ENCODE measurements at regions not wholly inside any gene's neighbourhood (a gene's known extent, or its start where the extent isn't known, plus 50 kb on each side); places are given as distances from the start of the nearest gene placed in this dataset.

- no peak for DNase-seq (ENCODE audit: insufficient read length, low spot score, missing footprints)
- H3K9me3 ChIP-seq (ENCODE audit: low read depth, low read length) = peaks cover 2% of the 10 kb centered on the region
- no peaks in the 10 kb centered on the region for H3K27me3 ChIP-seq (ENCODE audit: insufficient read depth, low read length)
- no peaks in the 10 kb centered on the region for H3K36me3 ChIP-seq (ENCODE audit: insufficient read depth, low read length)
- no peaks in the 10 kb centered on the region for H3K79me2 ChIP-seq (ENCODE audit: insufficient read depth, low read length)
- no peaks in the 10 kb centered on the region for H4K20me1 ChIP-seq (ENCODE audit: insufficient read depth, low read length)
- no peak for TF ChIP-seq CTCF (IDR thresholded peaks at IDR 0.05; ENCODE audit: extremely low read depth, low read depth, low read length)
- H3K4me3 ChIP-seq (ENCODE audit: insufficient read depth, low read length) = peak overlapping the region; percentile 2
- peak overlapping the region; percentile 3 for H2AFZ ChIP-seq (ENCODE audit: low read length)
- no peak overlapping the region for H3K27ac ChIP-seq (ENCODE audit: low read depth, low read length)
- no peaks in the 10 kb centered on the region for H3K4me1 ChIP-seq (ENCODE audit: insufficient read depth, low read length)
- no peak overlapping the region for H3K4me2 ChIP-seq (ENCODE audit: insufficient read depth, low read length)
These were observed 1262.4 kb upstream of the PCDH20 start for GRCh38 chr13:62678039-62678438.

GRCh38 chr13:62663767-62664166 is 1248.1 kb upstream of the PCDH20 start:
- no peak for DNase-seq (ENCODE audit: insufficient read length, low spot score, missing footprints)

GRCh38 chr13:62659365-62659764 is 1243.7 kb upstream of the PCDH20 start:
- Histone ChIP-seq H3K79me2 (ENCODE audit: insufficient read depth, low read length) (no peaks in the 10 kb centered on the region), H3K27ac (ENCODE audit: low read depth, low read length) (no peak overlapping the region), H2AFZ (ENCODE audit: low read length) (no peak overlapping the region), H3K4me3 (ENCODE audit: insufficient read depth, low read length) (no peak overlapping the region), H3K4me2 (ENCODE audit: insufficient read depth, low read length) (no peak overlapping the region), H3K4me1 (ENCODE audit: insufficient read depth, low read length) (no peaks in the 10 kb centered on the region), H3K9me3 (ENCODE audit: low read depth, low read length) (no peaks in the 10 kb centered on the region), H4K20me1 (ENCODE audit: insufficient read depth, low read length) (no peaks in the 10 kb centered on the region), H3K27me3 (ENCODE audit: insufficient read depth, low read length) (no peaks in the 10 kb centered on the region), H3K36me3 (ENCODE audit: insufficient read depth, low read length) (no peaks in the 10 kb centered on the region)
- no peak for DNase-seq (ENCODE audit: insufficient read length, low spot score, missing footprints)
- TF ChIP-seq CTCF (IDR thresholded peaks at IDR 0.05; ENCODE audit: extremely low read depth, low read depth, low read length) = no peak

More at GRCh38 chr13:62663767-62664166, 1248.1 kb upstream of the PCDH20 start:
- H4K20me1 ChIP-seq (ENCODE audit: insufficient read depth, low read length) = no peaks in the 10 kb centered on the region
- no peaks in the 10 kb centered on the region for H3K9me3 ChIP-seq (ENCODE audit: low read depth, low read length)
- no peak for TF ChIP-seq CTCF (IDR thresholded peaks at IDR 0.05; ENCODE audit: extremely low read depth, low read depth, low read length)
- no peaks in the 10 kb centered on the region for H3K27me3 ChIP-seq (ENCODE audit: insufficient read depth, low read length)
- no peaks in the 10 kb centered on the region for H3K36me3 ChIP-seq (ENCODE audit: insufficient read depth, low read length)
- no peaks in the 10 kb centered on the region for H3K4me1 ChIP-seq (ENCODE audit: insufficient read depth, low read length)
- no peak overlapping the region for H3K4me3 ChIP-seq (ENCODE audit: insufficient read depth, low read length)
- H3K79me2 ChIP-seq (ENCODE audit: insufficient read depth, low read length) = no peaks in the 10 kb centered on the region
- H3K27ac ChIP-seq (ENCODE audit: low read depth, low read length) = no peak overlapping the region
- H3K4me2 ChIP-seq (ENCODE audit: insufficient read depth, low read length) = no peak overlapping the region
- no peak overlapping the region for H2AFZ ChIP-seq (ENCODE audit: low read length)

- TF ChIP-seq CTCF (IDR thresholded peaks at IDR 0.05; ENCODE audit: extremely low read depth, low read depth, low read length) = no peak
- Histone ChIP-seq H3K27me3 (ENCODE audit: insufficient read depth, low read length) (no peaks in the 10 kb centered on the region), H3K79me2 (ENCODE audit: insufficient read depth, low read length) (no peaks in the 10 kb centered on the region)
These were observed 1237.7 kb upstream of the PCDH20 start for GRCh38 chr13:62653371-62653770.

More at GRCh38 chr13:62653371-62653770, 1237.7 kb upstream of the PCDH20 start:
- no peaks in the 10 kb centered on the region for H3K4me1 ChIP-seq (ENCODE audit: insufficient read depth, low read length)
- DNase-seq (ENCODE audit: insufficient read length, low spot score, missing footprints) = peak; percentile 22
- H3K36me3 ChIP-seq (ENCODE audit: insufficient read depth, low read length) = no peaks in the 10 kb centered on the region
- no peaks in the 10 kb centered on the region for H3K9me3 ChIP-seq (ENCODE audit: low read depth, low read length)
- no peaks in the 10 kb centered on the region for H4K20me1 ChIP-seq (ENCODE audit: insufficient read depth, low read length)
- no peak overlapping the region for H3K27ac ChIP-seq (ENCODE audit: low read depth, low read length)
- H2AFZ ChIP-seq (ENCODE audit: low read length) = no peak overlapping the region
- no peak overlapping the region for H3K4me2 ChIP-seq (ENCODE audit: insufficient read depth, low read length)
- H3K4me3 ChIP-seq (ENCODE audit: insufficient read depth, low read length) = no peak overlapping the region

Measured in osteoblast (primary cell).